Left ventricle myocardium inferior (tissue), 1 donor: ENCODE measurements at regions not wholly inside any gene's neighbourhood (a gene's known extent, or its start where the extent isn't known, plus 50 kb on each side); places are given as distances from the start of the nearest gene placed in this dataset.

ENCODE experiments used
- DNase-seq: peaks from one replicate; pipeline ENCODE4 v3.0.0-alpha.2; 2020
- H3K27ac ChIP-seq: fragments of 200-600 bp; replicated peaks from 2 replicates; pipeline ENCODE4 v1.8.0; 2021
- H3K27me3 ChIP-seq: fragments of 200-600 bp; 2 replicates; pipeline ENCODE4 v1.8.0; 2021; ENCODE audit warnings: low read depth
- H3K36me3 ChIP-seq: fragments of 200-600 bp; 2 replicates; pipeline ENCODE4 v1.8.0; 2021
- H3K4me1 ChIP-seq: fragments of 200-600 bp; 2 replicates; pipeline ENCODE4 v1.8.0; 2021
- H3K4me3 ChIP-seq: fragments of 200-600 bp; 2 replicates; pipeline ENCODE4 v1.8.0; 2021; ENCODE audit warnings: mild to moderate bottlenecking, moderate library complexity
- H3K9me3 ChIP-seq: fragments of 200-600 bp; replicated peaks from 2 replicates; pipeline ENCODE4 v1.8.0; 2021
- CTCF ChIP-seq: fragments of 200-600 bp; IDR thresholded peaks from 2 replicates; pipeline ENCODE4 v1.8.0; 2021; ENCODE audit warnings: antibody characterized with exemption, mild to moderate bottlenecking, borderline replicate concordance
- intact Hi-C: fragments of 100-400 bp; cut with micrococcal nuclease; formaldehyde crosslinking; loops from one replicate; pipeline ENCODE4 v1.11.0; 2022
- donor health status: DM: no; HTN: yes; CAD: no; lungs with severe emphysema.

DNA sequence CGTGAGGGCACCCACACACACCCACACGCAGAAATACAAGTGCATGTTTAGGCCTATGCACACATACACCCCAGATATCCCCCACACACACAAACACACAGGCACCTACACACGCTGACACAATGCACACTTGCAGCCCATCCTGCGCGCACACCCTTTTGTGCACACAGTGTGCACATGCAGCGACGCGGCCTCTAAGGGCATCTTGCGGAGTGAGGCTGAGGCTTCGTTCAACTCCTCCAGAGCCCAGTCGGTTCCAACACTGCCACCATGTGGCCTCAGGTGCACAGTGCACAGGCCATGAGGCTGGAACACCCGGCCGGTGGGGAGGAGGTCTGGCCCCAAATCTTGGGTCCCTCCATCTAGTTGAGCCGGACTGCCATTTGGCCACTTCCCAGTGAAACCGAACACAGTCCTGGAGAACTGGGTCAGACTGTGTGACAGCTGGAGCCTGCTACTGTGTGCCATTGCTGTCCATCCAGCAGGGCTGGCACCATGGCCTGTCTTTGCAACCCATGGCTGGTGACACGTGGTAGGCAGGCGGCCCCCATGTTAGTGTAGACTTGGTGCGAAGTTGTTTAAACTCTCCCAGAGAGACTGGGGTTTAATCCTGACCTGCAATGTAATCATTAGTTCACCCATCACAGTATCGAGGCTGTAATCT lies 97.7 kb upstream of the MVB12B start:
- intact Hi-C loops: no loop called here
- H3K9me3 ChIP-seq: no peaks in the 10 kb centered on the region
- peak; percentile 97 for TF ChIP-seq CTCF
- H3K36me3 ChIP-seq: no peaks in the 10 kb centered on the region
- peak; percentile 65 for DNase-seq
- H3K4me1 ChIP-seq: no peaks in the 10 kb centered on the region
- no peak overlapping the region for H3K4me3 ChIP-seq
- H3K27ac ChIP-seq: no peak overlapping the region
- peaks cover 66% of the 10 kb centered on the region for H3K27me3 ChIP-seq

DNA sequence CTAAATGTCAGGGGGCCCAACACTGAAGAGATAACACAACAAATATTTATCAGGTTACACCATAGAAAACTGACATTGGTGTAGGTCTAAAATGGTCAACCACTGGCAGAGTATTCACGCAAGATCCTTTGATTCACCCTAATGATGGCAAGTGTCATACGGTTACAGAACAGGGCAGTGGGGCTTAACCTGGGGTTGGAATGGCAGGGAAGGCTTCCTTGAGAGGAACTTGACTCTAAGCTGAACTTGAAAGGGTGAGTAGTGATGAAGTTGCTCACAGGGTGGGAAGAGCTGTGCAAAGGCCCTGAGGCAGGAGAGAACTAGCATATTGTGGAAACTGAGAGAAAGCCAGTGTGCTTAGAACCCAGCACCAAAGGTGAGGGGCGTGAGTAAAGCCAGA lies 97.1 kb upstream of the MVB12B start:
- intact Hi-C loops: no loop called here
- Histone ChIP-seq H3K27me3 (peaks cover 61% of the 10 kb centered on the region), H3K36me3 (no peaks in the 10 kb centered on the region), H3K4me3 (no peak overlapping the region), H3K9me3 (no peaks in the 10 kb centered on the region), H3K27ac (no peak overlapping the region), H3K4me1 (no peaks in the 10 kb centered on the region)
- DNase-seq: no peak
- no peak for TF ChIP-seq CTCF

DNA sequence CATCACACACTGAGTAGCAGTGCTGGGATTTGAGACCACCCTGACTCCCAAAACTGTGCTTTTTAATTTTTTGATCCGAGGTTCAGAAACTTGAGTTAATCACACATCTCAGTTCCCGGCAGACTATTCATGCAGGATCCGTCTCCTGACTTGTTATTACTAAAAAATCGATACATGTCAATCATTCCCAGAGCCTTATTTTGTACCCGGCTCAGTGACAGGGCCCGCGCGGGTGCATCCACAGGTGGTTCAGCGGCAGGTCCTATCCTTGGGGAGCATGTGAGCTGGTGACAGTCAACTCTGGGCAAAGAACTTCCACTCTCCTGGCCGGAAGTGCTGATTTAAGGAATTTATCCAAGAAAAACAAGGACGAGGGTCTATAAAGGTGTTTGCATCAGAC lies 95.9 kb upstream of the MVB12B start:
- Histone ChIP-seq H3K4me1 (no peaks in the 10 kb centered on the region), H3K27me3 (peaks cover 49% of the 10 kb centered on the region), H3K27ac (no peak overlapping the region), H3K36me3 (no peaks in the 10 kb centered on the region), H3K4me3 (no peak overlapping the region), H3K9me3 (no peaks in the 10 kb centered on the region)
- no peak for TF ChIP-seq CTCF
- intact Hi-C loops: no loop called here
- no peak for DNase-seq

DNA sequence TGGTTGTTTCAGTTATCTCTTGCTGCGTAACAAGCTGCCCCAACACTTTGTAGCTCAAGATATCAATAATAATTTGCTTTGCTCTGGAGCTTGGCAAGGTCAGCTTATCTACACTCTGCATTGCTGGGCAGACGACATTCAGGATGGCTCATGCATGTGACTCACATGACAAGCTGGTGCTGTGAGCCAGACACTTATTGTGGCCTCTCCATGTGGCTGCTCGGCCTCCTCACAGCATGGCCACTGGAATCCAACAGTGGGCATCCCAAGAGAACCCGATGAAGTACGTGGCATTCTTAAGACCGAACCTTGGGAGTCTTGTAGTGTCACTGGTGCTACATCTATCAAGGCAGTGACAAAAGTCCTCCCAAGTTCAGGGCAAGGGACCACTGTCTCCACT lies 94.2 kb upstream of the MVB12B start:
- no peak for DNase-seq
- no peak overlapping the region for H3K27ac ChIP-seq
- H3K4me1 ChIP-seq: no peaks in the 10 kb centered on the region
- peaks cover 31% of the 10 kb centered on the region for H3K27me3 ChIP-seq
- no peak for TF ChIP-seq CTCF
- H3K36me3 ChIP-seq: no peaks in the 10 kb centered on the region
- no peak overlapping the region for H3K4me3 ChIP-seq
- H3K9me3 ChIP-seq: no peaks in the 10 kb centered on the region
- intact Hi-C loops: no loop called here

DNA sequence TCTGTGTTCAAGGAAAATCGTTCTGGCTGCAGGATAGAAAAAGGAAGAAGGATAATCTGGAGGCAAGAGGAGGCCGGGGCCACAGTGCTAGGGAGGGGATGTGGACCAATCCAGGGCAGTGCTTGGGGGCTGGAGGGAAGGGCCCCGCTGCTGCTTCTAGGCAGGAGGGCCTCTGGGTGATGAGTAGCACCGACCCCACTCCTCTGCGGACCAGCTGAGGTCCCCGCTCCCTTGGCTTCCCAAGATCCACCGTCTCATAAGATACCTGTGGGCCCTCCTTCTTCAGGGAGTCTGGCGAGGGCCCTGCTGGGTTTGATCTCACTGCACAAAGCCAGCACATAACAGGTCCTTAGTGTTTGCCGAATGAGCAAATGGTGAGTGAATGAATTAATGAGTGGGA lies 93.5 kb upstream of the MVB12B start:
- Histone ChIP-seq H3K4me1 (no peaks in the 10 kb centered on the region), H3K36me3 (no peaks in the 10 kb centered on the region), H3K27me3 (peaks cover 24% of the 10 kb centered on the region), H3K27ac (no peak overlapping the region), H3K9me3 (no peaks in the 10 kb centered on the region), H3K4me3 (no peak overlapping the region)
- intact Hi-C loops: no loop called here
- DNase-seq: no peak
- TF ChIP-seq CTCF: no peak
